Kidney (tissue), 13 donors: ENCODE measurements at regions not wholly inside any gene's neighbourhood (a gene's known extent, or its start where the extent isn't known, plus 50 kb on each side); places are given as distances from the start of the nearest gene placed in this dataset.

Experiments
- DNase-seq, 5 donors: peaks; one replicate each; pipeline ENCODE4 v3.0.0-alpha.2; 2013 to 2020
- FAIRE-seq: peaks from 2 replicates; lab custom pipeline; 2012; peaks lifted over from hg19 to GRCh38; lab: Jason Lieb, UNC
- H3K27ac ChIP-seq, 2 donors: one replicate each; pipeline ENCODE4 v1.7.0; 2013; ENCODE audit warnings: low read depth in 2 of 2, low read length in 2 of 2, inconsistent platforms in 1 of 2
- H3K27me3 ChIP-seq: one replicate; pipeline ENCODE4 v1.7.1; 2013; ENCODE audit warnings: low read length, inconsistent platforms; ENCODE audit not compliant: control insufficient read depth, insufficient read depth
- H3K36me3 ChIP-seq, 3 donors: one replicate each; pipeline versions ENCODE4 v1.7.0 to v1.7.1; 2013; ENCODE audit warnings: low read length in 3 of 3, control low read depth in 1 of 3, inconsistent platforms in 1 of 3; ENCODE audit not compliant: insufficient read depth in 3 of 3, control insufficient read depth in 2 of 3
- H3K4me1 ChIP-seq, 3 donors: one replicate each; pipeline versions ENCODE4 v1.7.0 to v1.7.1; 2013; ENCODE audit warnings: low read length in 3 of 3, inconsistent platforms in 1 of 3, low read depth in 1 of 3; ENCODE audit not compliant: control insufficient read depth in 2 of 3, insufficient read depth in 2 of 3
- H3K4me3 ChIP-seq, 3 donors: one replicate each; pipeline versions ENCODE4 v1.7.0 to v1.8.1; 2013; ENCODE audit warnings: low read length in 3 of 3, control low read depth in 1 of 3, inconsistent platforms in 1 of 3
- H3K9ac ChIP-seq, 3 donors: one replicate each; pipeline versions ENCODE4 v1.7.0 to v1.7.1; 2013; ENCODE audit warnings: low read length in 3 of 3, control low read depth in 1 of 3, inconsistent platforms in 1 of 3
- H3K9me3 ChIP-seq, 3 donors: one replicate each; pipeline versions ENCODE4 v1.7.0 to v1.7.1; 2013; ENCODE audit warnings: low read length in 3 of 3, control low read depth in 1 of 3, inconsistent platforms in 1 of 3; ENCODE audit not compliant: control insufficient read depth in 2 of 3, insufficient read depth in 1 of 3
- intact Hi-C: fragments of 100-400 bp; cut with DNase I; formaldehyde crosslinking; loops from one replicate; pipeline ENCODE4 v1.11.1; 2022
- TF ChIP-seq, protein P1 (sequence below): IDR thresholded peaks from 3 replicates; pipeline ENCODE4 v1.5.1; 2012; ENCODE audit warnings: mild to moderate bottlenecking, moderate library complexity, borderline replicate concordance; ENCODE audit not compliant: insufficient read depth; ENCODE audit errors: extremely low read depth
- donor health status: control.
- donor health status: control.
- donor health status: control.
- donor health status: control.
- donor health status: control.
- donor health status: DM: yes; HTN: yes; CAD: no.
- donor health status: Normal renal cell carcinoma (clear cell type).

GRCh38 chr1:102252731-102253505 lies 256.2 kb upstream of the OLFM3 start:
- TF ChIP-seq, protein P1, sequence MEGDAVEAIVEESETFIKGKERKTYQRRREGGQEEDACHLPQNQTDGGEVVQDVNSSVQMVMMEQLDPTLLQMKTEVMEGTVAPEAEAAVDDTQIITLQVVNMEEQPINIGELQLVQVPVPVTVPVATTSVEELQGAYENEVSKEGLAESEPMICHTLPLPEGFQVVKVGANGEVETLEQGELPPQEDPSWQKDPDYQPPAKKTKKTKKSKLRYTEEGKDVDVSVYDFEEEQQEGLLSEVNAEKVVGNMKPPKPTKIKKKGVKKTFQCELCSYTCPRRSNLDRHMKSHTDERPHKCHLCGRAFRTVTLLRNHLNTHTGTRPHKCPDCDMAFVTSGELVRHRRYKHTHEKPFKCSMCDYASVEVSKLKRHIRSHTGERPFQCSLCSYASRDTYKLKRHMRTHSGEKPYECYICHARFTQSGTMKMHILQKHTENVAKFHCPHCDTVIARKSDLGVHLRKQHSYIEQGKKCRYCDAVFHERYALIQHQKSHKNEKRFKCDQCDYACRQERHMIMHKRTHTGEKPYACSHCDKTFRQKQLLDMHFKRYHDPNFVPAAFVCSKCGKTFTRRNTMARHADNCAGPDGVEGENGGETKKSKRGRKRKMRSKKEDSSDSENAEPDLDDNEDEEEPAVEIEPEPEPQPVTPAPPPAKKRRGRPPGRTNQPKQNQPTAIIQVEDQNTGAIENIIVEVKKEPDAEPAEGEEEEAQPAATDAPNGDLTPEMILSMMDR, result no peak
- FAIRE-seq, result no peak

DNA sequence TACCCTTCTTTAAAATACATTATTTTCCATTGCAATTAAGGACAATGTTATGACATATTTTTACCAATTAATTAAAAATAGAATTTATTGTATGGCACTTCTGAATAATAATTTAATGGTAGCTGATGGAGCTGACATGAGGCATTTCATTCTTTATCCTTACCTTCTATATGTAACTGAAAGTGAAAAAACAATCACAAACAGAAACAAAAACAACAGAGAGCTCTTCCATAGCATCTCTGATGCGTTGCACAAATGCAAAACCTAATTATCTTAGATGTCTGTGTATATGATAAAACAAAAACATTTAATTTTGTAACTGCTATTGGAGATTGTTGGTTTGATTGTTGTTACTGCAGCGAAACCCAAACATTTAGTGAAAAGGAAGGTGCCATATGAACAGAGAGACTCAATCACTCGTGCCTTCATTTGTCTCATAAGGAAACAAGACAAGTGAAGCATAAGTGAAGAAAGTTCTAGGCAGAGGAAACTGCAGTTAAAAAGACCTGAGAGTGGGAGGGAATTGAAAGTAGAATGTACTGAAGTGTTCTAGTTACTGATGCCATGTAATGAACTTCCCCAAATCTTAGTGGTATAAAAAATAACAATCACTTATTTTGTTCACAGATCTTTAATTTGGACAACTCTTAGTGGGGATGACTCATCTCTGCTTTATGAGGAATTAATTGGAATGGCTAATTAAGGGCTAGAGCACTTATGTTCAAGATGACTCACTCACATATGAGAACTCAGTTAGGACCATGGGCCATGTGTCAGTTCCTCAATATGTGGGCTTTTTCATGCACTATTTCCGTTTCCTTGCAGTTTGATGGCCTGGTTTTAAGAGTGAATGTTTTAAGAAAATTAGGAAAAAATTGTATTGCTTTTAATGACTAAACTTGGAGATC lies 245.0 kb upstream of the OLFM3 start:
- Histone ChIP-seq H3K4me1 (no peaks in the 10 kb centered on the region), H3K4me3 (no peak overlapping the region), H3K36me3 (no peaks in the 10 kb centered on the region), H3K27ac (no peak overlapping the region), H3K27me3 (no peaks in the 10 kb centered on the region), H3K9ac (no peak overlapping the region), H3K9me3 (no peaks in the 10 kb centered on the region)
- intact Hi-C loops, result no loop called here
- TF ChIP-seq, protein P1, result no peak
- no peak for FAIRE-seq
- DNase-seq, result no peak

More at GRCh38 chr1:102252731-102253505, 256.2 kb upstream of the OLFM3 start:
- intact Hi-C loops, result no loop called here
- no peaks in the 10 kb centered on the region for H3K36me3 ChIP-seq
- no peaks in the 10 kb centered on the region for H3K27me3 ChIP-seq
- H3K9ac ChIP-seq, result no peak overlapping the region
- H3K9me3 ChIP-seq, result no peaks in the 10 kb centered on the region
- no peak overlapping the region for H3K27ac ChIP-seq
- H3K4me3 ChIP-seq, result no peak overlapping the region
- no peak for DNase-seq
- no peaks in the 10 kb centered on the region for H3K4me1 ChIP-seq

DNA sequence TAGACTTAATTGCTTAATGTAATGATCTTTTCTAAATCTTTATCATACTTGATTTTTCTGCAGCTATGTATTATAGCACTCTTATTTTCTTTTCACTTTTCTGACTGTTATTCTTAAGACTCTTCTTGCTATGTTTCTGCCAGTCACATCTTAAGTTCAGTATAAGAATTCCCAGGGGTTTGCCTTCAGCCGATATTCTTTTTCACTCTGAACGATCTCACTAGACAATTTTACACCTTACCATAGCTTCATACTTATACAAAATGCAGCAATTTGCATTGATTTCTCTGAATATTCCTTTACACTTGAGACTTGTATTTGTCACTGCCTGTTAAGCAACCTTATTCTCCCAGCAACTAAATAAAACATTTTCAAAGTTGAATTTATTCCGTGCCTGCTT lies 242.5 kb upstream of the OLFM3 start:
- H3K4me3 ChIP-seq, result no peak overlapping the region
- TF ChIP-seq, protein P1, result no peak
- intact Hi-C loops, result no loop called here

More for the DNA sequence above, 242.5 kb upstream of the OLFM3 start:
- no peak for DNase-seq
- Histone ChIP-seq H3K4me1 (no peaks in the 10 kb centered on the region), H3K27ac (no peak overlapping the region), H3K36me3 (no peaks in the 10 kb centered on the region), H3K9me3 (no peaks in the 10 kb centered on the region), H3K27me3 (no peaks in the 10 kb centered on the region), H3K9ac (no peak overlapping the region)
- no peak for FAIRE-seq
